Activated T-helper 17 cell treated with anti-CD3 and anti-CD28 coated beads, Interleukin-2, amount 50 U/mL, for 72 hours (primary cell): ENCODE measurements at regions not wholly inside any gene's neighbourhood (a gene's known extent, or its start where the extent isn't known, plus 50 kb on each side); places are given as distances from the start of the nearest gene placed in this dataset.
"Not testable (repeated sequence)": the region's sequence is repeated elsewhere in the genome, so short reads cannot be mapped to it uniquely, and the experiment has no call there.

Source experiments
- ATAC-seq: fragments of 150-1000 bp; cut with Tn5 transposase; replicated peaks from 2 replicates; pipeline ENCODE4 v1.10.0; 2021; ENCODE audit warnings: mild to moderate bottlenecking, moderate library complexity
- H3K27ac Mint-ChIP-seq: one replicate; pipeline ENCODE4 v1.8.0; 2022; ENCODE audit warnings: mixed read lengths
- H3K27me3 Mint-ChIP-seq: one replicate; pipeline ENCODE4 v1.8.0; 2022; ENCODE audit warnings: mixed read lengths
- H3K36me3 Mint-ChIP-seq: one replicate; pipeline ENCODE4 v1.8.0; 2022; ENCODE audit warnings: low read depth, mild to moderate bottlenecking, mixed read lengths
- H3K4me1 Mint-ChIP-seq: one replicate; pipeline ENCODE4 v1.8.0; 2022; ENCODE audit warnings: mixed read lengths
- H3K4me3 Mint-ChIP-seq: one replicate; pipeline ENCODE4 v1.8.0; 2022; ENCODE audit warnings: mild to moderate bottlenecking, mixed read lengths
- H3K9me3 Mint-ChIP-seq: one replicate; pipeline ENCODE4 v1.8.0; 2022; ENCODE audit warnings: mixed read lengths

GRCh38 chr15:95758851-95759250, 571.6 kb upstream of the NR2F2 start:
- no peaks in the 10 kb centered on the region for H3K36me3 Mint-ChIP-seq
- no peaks in the 10 kb centered on the region for H3K9me3 Mint-ChIP-seq
- H3K27me3 Mint-ChIP-seq, result no peaks in the 10 kb centered on the region
- no peak overlapping the region for H3K27ac Mint-ChIP-seq
- no peak for ATAC-seq
- H3K4me1 Mint-ChIP-seq, result no peaks in the 10 kb centered on the region
- no peak overlapping the region for H3K4me3 Mint-ChIP-seq

- no peak for ATAC-seq
- Mint-ChIP-seq H3K4me1 (no peaks in the 10 kb centered on the region), H3K27ac (no peak overlapping the region), H3K27me3 (no peaks in the 10 kb centered on the region), H3K4me3 (no peak overlapping the region), H3K9me3 (no peaks in the 10 kb centered on the region), H3K36me3 (no peaks in the 10 kb centered on the region)
Measured at GRCh38 chr15:95760508-95760907, 570.0 kb upstream of the NR2F2 start.

- no peaks in the 10 kb centered on the region for H3K9me3 Mint-ChIP-seq
- H3K36me3 Mint-ChIP-seq, result no peaks in the 10 kb centered on the region
- H3K4me3 Mint-ChIP-seq, result no peak overlapping the region
- no peak for ATAC-seq
- H3K27ac Mint-ChIP-seq, result no peak overlapping the region
- H3K27me3 Mint-ChIP-seq, result no peaks in the 10 kb centered on the region
- no peaks in the 10 kb centered on the region for H3K4me1 Mint-ChIP-seq
Measured at GRCh38 chr15:95761501-95762165, 568.9 kb upstream of the NR2F2 start.

- H3K4me1 Mint-ChIP-seq, result no peaks in the 10 kb centered on the region
- no peak overlapping the region for H3K27ac Mint-ChIP-seq
- no peak overlapping the region for H3K4me3 Mint-ChIP-seq
- no peak for ATAC-seq
- H3K9me3 Mint-ChIP-seq, result no peaks in the 10 kb centered on the region
- H3K27me3 Mint-ChIP-seq, result no peaks in the 10 kb centered on the region
- H3K36me3 Mint-ChIP-seq, result no peaks in the 10 kb centered on the region
Measured at GRCh38 chr15:95763426-95763825, 567.1 kb upstream of the NR2F2 start.

GRCh38 chr15:95765161-95765560, 565.3 kb upstream of the NR2F2 start:
- H3K4me3 Mint-ChIP-seq, result no peak overlapping the region
- no peak for ATAC-seq
- H3K9me3 Mint-ChIP-seq, result no peaks in the 10 kb centered on the region
- H3K27me3 Mint-ChIP-seq, result no peaks in the 10 kb centered on the region
- H3K4me1 Mint-ChIP-seq, result no peaks in the 10 kb centered on the region
- H3K36me3 Mint-ChIP-seq, result no peaks in the 10 kb centered on the region
- H3K27ac Mint-ChIP-seq, result no peak overlapping the region

- H3K9me3 Mint-ChIP-seq, result no peaks in the 10 kb centered on the region
- H3K27ac Mint-ChIP-seq, result no peak overlapping the region
- H3K4me3 Mint-ChIP-seq, result no peak overlapping the region
- no peaks in the 10 kb centered on the region for H3K4me1 Mint-ChIP-seq
- no peaks in the 10 kb centered on the region for H3K27me3 Mint-ChIP-seq
- no peak for ATAC-seq
- H3K36me3 Mint-ChIP-seq, result no peaks in the 10 kb centered on the region
Measured at GRCh38 chr15:95770196-95770595, 560.3 kb upstream of the NR2F2 start.

GRCh38 chr15:95772982-95773381, 557.5 kb upstream of the NR2F2 start:
- H3K9me3 Mint-ChIP-seq, result no peaks in the 10 kb centered on the region
- no peaks in the 10 kb centered on the region for H3K36me3 Mint-ChIP-seq
- H3K27me3 Mint-ChIP-seq, result no peaks in the 10 kb centered on the region

GRCh38 chr15:95784508-95784907, 546.0 kb upstream of the NR2F2 start:
- H3K9me3 Mint-ChIP-seq, result peaks cover 24% of the 10 kb centered on the region
- H3K27ac Mint-ChIP-seq, result no peak overlapping the region
- H3K4me1 Mint-ChIP-seq, result no peaks in the 10 kb centered on the region
- no peaks in the 10 kb centered on the region for H3K27me3 Mint-ChIP-seq
- no peaks in the 10 kb centered on the region for H3K36me3 Mint-ChIP-seq
- H3K4me3 Mint-ChIP-seq, result no peak overlapping the region
- ATAC-seq, result no peak

More at GRCh38 chr15:95772982-95773381, 557.5 kb upstream of the NR2F2 start:
- ATAC-seq, result no peak
- Mint-ChIP-seq H3K4me1 (no peaks in the 10 kb centered on the region), H3K27ac (no peak overlapping the region), H3K4me3 (no peak overlapping the region)

- H3K36me3 Mint-ChIP-seq, H3K27me3 Mint-ChIP-seq, ATAC-seq, H3K27ac Mint-ChIP-seq, H3K4me1 Mint-ChIP-seq, H3K4me3 Mint-ChIP-seq: not testable (repeated sequence)
- peaks cover 24% of the 10 kb centered on the region for H3K9me3 Mint-ChIP-seq
Measured at GRCh38 chr15:95785276-95785675, 545.2 kb upstream of the NR2F2 start.

- no peak for ATAC-seq
- Mint-ChIP-seq H3K27ac (no peak overlapping the region), H3K36me3 (no peaks in the 10 kb centered on the region), H3K27me3 (no peaks in the 10 kb centered on the region), H3K4me3 (no peak overlapping the region), H3K9me3 (no peaks in the 10 kb centered on the region), H3K4me1 (no peaks in the 10 kb centered on the region)
Measured at GRCh38 chr15:95793231-95793630, 537.3 kb upstream of the NR2F2 start.

- Mint-ChIP-seq H3K4me1 (no peaks in the 10 kb centered on the region), H3K4me3 (no peak overlapping the region), H3K9me3 (peaks cover under 1% of the 10 kb centered on the region), H3K27me3 (no peaks in the 10 kb centered on the region), H3K27ac (no peak overlapping the region), H3K36me3 (no peaks in the 10 kb centered on the region)
- ATAC-seq, result no peak
Measured at GRCh38 chr15:95795386-95795785, 535.1 kb upstream of the NR2F2 start.

- H3K4me3 Mint-ChIP-seq, result no peak overlapping the region
- no peaks in the 10 kb centered on the region for H3K36me3 Mint-ChIP-seq
- H3K9me3 Mint-ChIP-seq, result peaks cover 5% of the 10 kb centered on the region
- no peaks in the 10 kb centered on the region for H3K4me1 Mint-ChIP-seq
- no peak overlapping the region for H3K27ac Mint-ChIP-seq
- no peaks in the 10 kb centered on the region for H3K27me3 Mint-ChIP-seq
- ATAC-seq, result no peak
Measured at GRCh38 chr15:95799286-95800200, 531.0 kb upstream of the NR2F2 start.

- ATAC-seq, result no peak
- no peaks in the 10 kb centered on the region for H3K4me1 Mint-ChIP-seq
- no peaks in the 10 kb centered on the region for H3K27me3 Mint-ChIP-seq
- H3K36me3 Mint-ChIP-seq, result no peaks in the 10 kb centered on the region
- H3K27ac Mint-ChIP-seq, result no peak overlapping the region
- H3K9me3 Mint-ChIP-seq, result peaks cover 11% of the 10 kb centered on the region
- no peak overlapping the region for H3K4me3 Mint-ChIP-seq
Measured at GRCh38 chr15:95804484-95804883, 526.0 kb upstream of the NR2F2 start.

GRCh38 chr15:95812491-95812890, 518.0 kb upstream of the NR2F2 start:
- Mint-ChIP-seq H3K4me1 (no peaks in the 10 kb centered on the region), H3K27me3 (no peaks in the 10 kb centered on the region), H3K9me3 (peaks cover 12% of the 10 kb centered on the region), H3K4me3 (no peak overlapping the region), H3K27ac (no peak overlapping the region), H3K36me3 (no peaks in the 10 kb centered on the region)
- ATAC-seq, result no peak

GRCh38 chr15:95814908-95815307, 515.6 kb upstream of the NR2F2 start:
- Mint-ChIP-seq H3K27me3 (no peaks in the 10 kb centered on the region), H3K4me1 (no peaks in the 10 kb centered on the region), H3K36me3 (no peaks in the 10 kb centered on the region), H3K9me3 (peaks cover 12% of the 10 kb centered on the region), H3K27ac (no peak overlapping the region), H3K4me3 (no peak overlapping the region)
- no peak for ATAC-seq
